Endothelial cell of umbilical vein (primary cell): ENCODE measurements at regions not wholly inside any gene's neighbourhood (a gene's known extent, or its start where the extent isn't known, plus 50 kb on each side); places are given as distances from the start of the nearest gene placed in this dataset.

Source experiments
- EZH2 ChIP-seq: IDR thresholded peaks from 2 replicates; pipeline ENCODE4 v1.6.1; 2012; ENCODE audit warnings: borderline replicate concordance, low read depth, mild to moderate bottlenecking, moderate library complexity, low read length, inconsistent platforms; ENCODE audit not compliant: severe bottlenecking
- POLR2A ChIP-seq: IDR thresholded peaks from 2 replicates; pipeline ENCODE4 v1.6.1; 2012; ENCODE audit warnings: low read depth, mild to moderate bottlenecking, control low read depth, low read length
- POLR2AphosphoS5 ChIP-seq: IDR thresholded peaks from 2 replicates; pipeline ENCODE4 v1.6.1; 2012; ENCODE audit warnings: low read depth, mild to moderate bottlenecking, control low read depth, low read length, moderate library complexity; ENCODE audit not compliant: insufficient read depth
- TF ChIP-seq, protein P1 (sequence below), 2 donors: IDR thresholded peaks; 1 replicate in 1 of 2; 2 replicates in 1 of 2; pipeline ENCODE4 v1.5.1; 2011; ENCODE audit warnings: low read length in 2 of 2, mild to moderate bottlenecking in 2 of 2, moderate library complexity in 2 of 2, control low read depth in 1 of 2, inconsistent platforms in 1 of 2, low read depth in 1 of 2; ENCODE audit not compliant: insufficient read depth in 1 of 2; ENCODE audit errors: extremely low read depth in 1 of 2
- TF ChIP-seq, protein P2 (sequence below): IDR thresholded peaks from 2 replicates; pipeline ENCODE4 v1.6.1; 2011; ENCODE audit not compliant: insufficient read depth, insufficient read length

GRCh38 chr5:107806705-107807104 lies 136.0 kb upstream of the EFNA5 start:
- TF ChIP-seq, protein P1, sequence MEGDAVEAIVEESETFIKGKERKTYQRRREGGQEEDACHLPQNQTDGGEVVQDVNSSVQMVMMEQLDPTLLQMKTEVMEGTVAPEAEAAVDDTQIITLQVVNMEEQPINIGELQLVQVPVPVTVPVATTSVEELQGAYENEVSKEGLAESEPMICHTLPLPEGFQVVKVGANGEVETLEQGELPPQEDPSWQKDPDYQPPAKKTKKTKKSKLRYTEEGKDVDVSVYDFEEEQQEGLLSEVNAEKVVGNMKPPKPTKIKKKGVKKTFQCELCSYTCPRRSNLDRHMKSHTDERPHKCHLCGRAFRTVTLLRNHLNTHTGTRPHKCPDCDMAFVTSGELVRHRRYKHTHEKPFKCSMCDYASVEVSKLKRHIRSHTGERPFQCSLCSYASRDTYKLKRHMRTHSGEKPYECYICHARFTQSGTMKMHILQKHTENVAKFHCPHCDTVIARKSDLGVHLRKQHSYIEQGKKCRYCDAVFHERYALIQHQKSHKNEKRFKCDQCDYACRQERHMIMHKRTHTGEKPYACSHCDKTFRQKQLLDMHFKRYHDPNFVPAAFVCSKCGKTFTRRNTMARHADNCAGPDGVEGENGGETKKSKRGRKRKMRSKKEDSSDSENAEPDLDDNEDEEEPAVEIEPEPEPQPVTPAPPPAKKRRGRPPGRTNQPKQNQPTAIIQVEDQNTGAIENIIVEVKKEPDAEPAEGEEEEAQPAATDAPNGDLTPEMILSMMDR (IDR thresholded peaks at IDR 0.05; ENCODE audit: extremely low read depth in 1 of 2, insufficient read depth in 1 of 2, low read depth in 1 of 2, low read length in 2 of 2): no peak
- TF ChIP-seq POLR2A: no peak
- no peak for TF ChIP-seq EZH2
- no peak for TF ChIP-seq POLR2AphosphoS5
- TF ChIP-seq, protein P2, sequence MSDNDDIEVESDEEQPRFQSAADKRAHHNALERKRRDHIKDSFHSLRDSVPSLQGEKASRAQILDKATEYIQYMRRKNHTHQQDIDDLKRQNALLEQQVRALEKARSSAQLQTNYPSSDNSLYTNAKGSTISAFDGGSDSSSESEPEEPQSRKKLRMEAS: no peak
